Gastroesophageal sphincter (tissue), 4 donors: ENCODE measurements at regions not wholly inside any gene's neighbourhood (a gene's known extent, or its start where the extent isn't known, plus 50 kb on each side); places are given as distances from the start of the nearest gene placed in this dataset.

Experiments used
- ATAC-seq: fragments of 150-250 bp; one replicate; pipeline ENCODE4 v1.9.1; 2016; ENCODE audit warnings: mild to moderate bottlenecking, moderate library complexity
- H3K27ac ChIP-seq, 4 donors: fragments of 200-600 bp; sonication (generic) in 3 of 4; 1 replicate in 3 of 4; 2 replicates in 1 of 4; pipeline ENCODE4 v1.5.1; 2016 to 2019
- H3K27me3 ChIP-seq: fragments of 200-600 bp; sonication (generic); one replicate; pipeline ENCODE4 v1.5.1; 2019
- H3K36me3 ChIP-seq, 2 donors: fragments of 200-600 bp; sonication (generic); one replicate each; pipeline ENCODE4 v1.5.1; 2019; ENCODE audit warnings: control low read depth in 1 of 2
- H3K4me1 ChIP-seq, 3 donors: fragments of 200-600 bp; sonication (generic); 1 replicate in 2 of 3; 2 replicates in 1 of 3; pipeline ENCODE4 v1.5.1; 2016 to 2019; ENCODE audit warnings: control low read depth in 2 of 3
- H3K4me3 ChIP-seq, 2 donors: fragments of 200-600 bp; sonication (generic); one replicate each; pipeline ENCODE4 v1.5.1; 2019; ENCODE audit warnings: mild to moderate bottlenecking in 1 of 2, moderate library complexity in 1 of 2
- H3K9me3 ChIP-seq, 3 donors: fragments of 200-600 bp; sonication (generic); one replicate each; pipeline ENCODE4 v1.5.1; 2017 to 2019; ENCODE audit warnings: control low read depth in 2 of 3
- EP300 ChIP-seq: sonication (generic); formaldehyde crosslinking; IDR thresholded peaks from one replicate; pipeline ENCODE4 v1.6.1; 2017; ENCODE audit warnings: antibody characterized with exemption, mild to moderate bottlenecking
- POLR2A ChIP-seq, 2 donors: fragments of 450-650 bp; IDR thresholded peaks; one replicate each; pipeline ENCODE4 v1.6.1; 2017; ENCODE audit warnings: antibody characterized with exemption in 2 of 2, mild to moderate bottlenecking in 2 of 2, moderate library complexity in 1 of 2
- POLR2AphosphoS5 ChIP-seq: sonication (generic); formaldehyde crosslinking; IDR thresholded peaks from one replicate; pipeline ENCODE4 v1.6.1; 2017; ENCODE audit warnings: antibody characterized with exemption
- WGBS, 2 donors: methylation state at CpG; one replicate each; pipeline ENCODE4 v1.1.5; 2018; ENCODE audit warnings: low coverage in 1 of 2; 5-methylcytosine and 5-hydroxymethylcytosine counted together
- TF ChIP-seq, protein P1 (sequence below), 4 experiments: fragments of 200-600 bp in 2 of 4; fragments of 450-650 bp in 2 of 4; sonication (generic) in 1 of 4; IDR thresholded peaks; one replicate each; pipeline ENCODE4 v1.5.1; 2017 to 2019; ENCODE audit warnings: antibody characterized with exemption in 4 of 4, mild to moderate bottlenecking in 2 of 4, moderate library complexity in 2 of 4

DNA sequence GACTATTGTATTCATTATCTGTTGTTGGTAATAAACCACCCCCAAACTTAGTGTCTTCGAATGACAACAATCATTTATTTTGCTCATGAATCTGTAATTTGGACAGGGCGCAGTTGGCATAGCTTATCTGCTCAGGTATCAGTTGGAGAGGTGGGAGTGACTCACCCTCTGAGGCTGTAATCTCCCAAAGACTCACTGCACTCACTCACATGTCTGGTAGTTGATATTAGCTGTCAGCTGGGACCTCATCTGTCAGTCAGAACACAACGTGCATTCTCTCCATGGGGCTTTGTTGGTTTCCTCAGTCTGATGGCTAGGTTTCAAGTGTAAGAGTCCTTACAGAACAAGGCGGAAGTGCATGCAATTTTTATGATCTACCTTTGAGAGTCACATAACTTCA lies 183.5 kb upstream of the PRNP start:
- 55 to 66% methylated on average over 4 of the region's 4 CpGs for whole genome bisulfite sequencing, 2 donors
- Histone ChIP-seq H3K9me3 (peaks cover 0 to 17% (median 0%) of the 10 kb centered on the region in 3 donors), H3K27ac (no peak overlapping the region), H3K4me3 (no peak overlapping the region), H3K27me3 (no peaks in the 10 kb centered on the region), H3K4me1 (no peaks in the 10 kb centered on the region), H3K36me3 (no peaks in the 10 kb centered on the region)
- no peak for ATAC-seq
- TF ChIP-seq POLR2A (IDR thresholded peaks at IDR 0.05) = no peak

DNA sequence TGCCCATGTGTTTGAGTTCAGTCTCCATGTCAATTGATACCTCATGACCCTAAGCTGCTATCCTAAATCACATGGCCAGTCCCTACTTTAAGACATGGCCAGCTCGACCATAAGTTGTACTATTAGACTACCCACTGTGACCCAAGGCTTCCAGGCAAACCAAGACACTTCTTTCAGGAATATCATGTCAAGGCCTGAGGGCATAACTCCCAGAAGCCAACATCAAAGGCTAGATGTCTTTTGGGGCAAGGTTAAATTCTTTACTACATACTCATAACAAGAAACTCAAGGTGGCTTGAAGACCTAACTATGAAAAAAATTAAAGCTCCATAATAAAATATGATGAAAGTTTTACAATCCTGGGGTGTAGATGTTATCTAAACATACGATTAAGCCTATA lies 192.9 kb upstream of the PRNP start:
- no peak for ATAC-seq

DNA sequence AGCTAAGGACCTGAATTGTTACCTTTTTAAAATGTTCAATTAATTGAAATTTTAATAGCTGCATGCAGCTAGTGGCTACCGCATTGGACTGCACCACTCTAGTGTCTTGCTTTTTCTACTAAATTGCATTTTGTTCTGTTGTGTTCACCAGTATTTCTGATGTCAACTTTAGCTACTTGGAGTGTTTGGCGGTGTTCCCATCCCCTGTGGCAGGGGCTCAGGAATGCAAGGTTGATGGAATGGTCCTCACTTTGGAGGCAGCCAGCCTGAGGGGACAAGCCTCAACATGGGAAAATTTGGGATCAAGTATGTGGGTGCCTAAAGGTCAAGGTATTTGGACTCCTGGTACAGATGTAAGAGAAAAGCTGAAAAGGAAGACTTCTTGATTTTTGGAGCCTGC lies 194.6 kb upstream of the PRNP start:
- no peaks in the 10 kb centered on the region for H3K4me1 ChIP-seq
- no peak for TF ChIP-seq EP300
- no peak for TF ChIP-seq POLR2AphosphoS5
- TF ChIP-seq, protein P1, sequence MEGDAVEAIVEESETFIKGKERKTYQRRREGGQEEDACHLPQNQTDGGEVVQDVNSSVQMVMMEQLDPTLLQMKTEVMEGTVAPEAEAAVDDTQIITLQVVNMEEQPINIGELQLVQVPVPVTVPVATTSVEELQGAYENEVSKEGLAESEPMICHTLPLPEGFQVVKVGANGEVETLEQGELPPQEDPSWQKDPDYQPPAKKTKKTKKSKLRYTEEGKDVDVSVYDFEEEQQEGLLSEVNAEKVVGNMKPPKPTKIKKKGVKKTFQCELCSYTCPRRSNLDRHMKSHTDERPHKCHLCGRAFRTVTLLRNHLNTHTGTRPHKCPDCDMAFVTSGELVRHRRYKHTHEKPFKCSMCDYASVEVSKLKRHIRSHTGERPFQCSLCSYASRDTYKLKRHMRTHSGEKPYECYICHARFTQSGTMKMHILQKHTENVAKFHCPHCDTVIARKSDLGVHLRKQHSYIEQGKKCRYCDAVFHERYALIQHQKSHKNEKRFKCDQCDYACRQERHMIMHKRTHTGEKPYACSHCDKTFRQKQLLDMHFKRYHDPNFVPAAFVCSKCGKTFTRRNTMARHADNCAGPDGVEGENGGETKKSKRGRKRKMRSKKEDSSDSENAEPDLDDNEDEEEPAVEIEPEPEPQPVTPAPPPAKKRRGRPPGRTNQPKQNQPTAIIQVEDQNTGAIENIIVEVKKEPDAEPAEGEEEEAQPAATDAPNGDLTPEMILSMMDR (IDR thresholded peaks at IDR 0.05) = no peak
- no peak for TF ChIP-seq POLR2A (IDR thresholded peaks at IDR 0.05)
- H3K9me3 ChIP-seq = no peaks in the 10 kb centered on the region
- no peaks in the 10 kb centered on the region for H3K36me3 ChIP-seq
- H3K27ac ChIP-seq = no peak overlapping the region
- 89 to 100% methylated on average over 1 of the region's 2 CpGs for WGBS, 2 donors
- no peaks in the 10 kb centered on the region for H3K27me3 ChIP-seq
- H3K4me3 ChIP-seq = no peak overlapping the region
- ATAC-seq = no peak

More for the DNA sequence above, 192.9 kb upstream of the PRNP start:
- H3K27ac ChIP-seq = no peak overlapping the region
- H3K4me1 ChIP-seq = no peaks in the 10 kb centered on the region
- TF ChIP-seq EP300 (no peak), POLR2A (IDR thresholded peaks at IDR 0.05) (no peak), POLR2AphosphoS5 (no peak)
- TF ChIP-seq, protein P1 (IDR thresholded peaks at IDR 0.05) = no peak
- no peaks in the 10 kb centered on the region for H3K27me3 ChIP-seq
- H3K9me3 ChIP-seq = no peaks in the 10 kb centered on the region
- no peaks in the 10 kb centered on the region for H3K36me3 ChIP-seq
- no peak overlapping the region for H3K4me3 ChIP-seq
- 85 to 94% methylated on average over 1 to 2 of the region's 2 CpGs for WGBS, 2 donors

DNA sequence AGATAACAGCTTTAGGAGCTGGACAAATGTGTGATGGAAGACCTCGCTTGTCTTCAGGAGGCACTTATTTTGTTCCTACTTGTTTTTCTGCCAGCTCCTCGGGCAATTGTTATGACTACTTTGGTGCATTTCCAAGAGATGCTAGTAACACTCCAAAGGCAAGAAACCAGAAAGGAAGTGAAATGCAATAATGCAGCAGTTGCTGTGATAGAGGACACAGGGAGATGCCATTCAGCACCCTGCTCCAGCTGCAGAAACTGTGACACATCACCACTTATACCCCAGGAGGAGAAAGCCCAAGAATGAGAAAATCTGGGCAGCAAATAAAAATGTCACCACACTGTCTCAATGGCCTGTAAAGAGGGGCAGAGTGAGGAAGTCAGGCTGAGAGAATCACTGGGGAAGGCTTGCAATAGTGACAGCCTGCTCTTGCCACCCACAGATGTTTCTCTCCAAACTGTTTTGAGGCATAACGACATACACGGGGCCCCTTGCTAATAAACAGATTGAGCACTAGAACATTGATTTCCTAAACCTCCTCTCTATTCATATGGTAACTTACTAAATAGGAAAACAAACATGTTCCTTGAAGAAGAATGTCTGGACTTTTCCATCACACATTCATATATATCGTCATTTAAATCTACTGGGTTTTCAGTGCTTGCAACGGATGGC lies 195.5 kb upstream of the PRNP start:
- H3K4me1 ChIP-seq = no peaks in the 10 kb centered on the region
- no peak for TF ChIP-seq EP300
- TF ChIP-seq POLR2AphosphoS5 = no peak
- TF ChIP-seq, protein P1 (IDR thresholded peaks at IDR 0.05) = no peak
- no peak for TF ChIP-seq POLR2A (IDR thresholded peaks at IDR 0.05)
- ATAC-seq = no peak
- 41 to 51% methylated on average over 5 to 6 of the region's 6 CpGs for WGBS, 2 donors
- H3K27me3 ChIP-seq = no peaks in the 10 kb centered on the region
- no peaks in the 10 kb centered on the region for H3K9me3 ChIP-seq
- no peak overlapping the region for H3K27ac ChIP-seq
- no peaks in the 10 kb centered on the region for H3K36me3 ChIP-seq
- H3K4me3 ChIP-seq = no peak overlapping the region

DNA sequence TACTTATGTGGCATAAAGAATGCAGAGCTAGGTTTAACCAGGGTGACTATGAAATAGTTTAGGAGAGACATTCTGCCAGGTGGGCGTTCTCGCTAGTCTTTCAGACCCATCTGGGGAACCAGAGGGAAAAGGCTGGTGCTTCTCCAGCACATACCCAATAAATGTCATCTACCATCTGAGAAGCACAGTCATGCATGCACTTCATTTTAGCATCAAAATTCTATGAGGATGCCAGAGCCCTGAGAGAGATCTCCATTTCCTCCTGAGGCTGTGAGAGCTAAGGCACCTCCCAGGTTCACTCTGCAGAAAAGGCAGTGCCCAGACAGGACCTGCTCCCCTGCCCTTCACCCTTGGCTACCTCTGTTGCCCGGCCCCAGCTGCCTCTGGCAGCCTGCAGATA lies 196.2 kb upstream of the PRNP start:
- Histone ChIP-seq H3K9me3 (no peaks in the 10 kb centered on the region), H3K27me3 (no peaks in the 10 kb centered on the region), H3K4me3 (no peak overlapping the region), H3K27ac (no peak overlapping the region), H3K36me3 (no peaks in the 10 kb centered on the region), H3K4me1 (no peaks in the 10 kb centered on the region)
- no peak for ATAC-seq
- TF ChIP-seq EP300 (no peak), POLR2A (IDR thresholded peaks at IDR 0.05) (no peak), POLR2AphosphoS5 (no peak)
- TF ChIP-seq, protein P1 (IDR thresholded peaks at IDR 0.05) = no peak
- WGBS, 2 donors = 60 to 85% methylated on average over 1 to 3 of the region's 3 CpGs
